OCI-LY7 (cell line): ENCODE measurements at regions not wholly inside any gene's neighbourhood (a gene's known extent, or its start where the extent isn't known, plus 50 kb on each side); places are given as distances from the start of the nearest gene placed in this dataset.

Experiments
- BruUV-seq: library from RNA; stranded (reverse); fragments of 400-500 nt; replicated peaks from 2 replicates; lab custom pipeline; 2021; lab: Mats Ljungman, UMichigan
- CTCF ChIA-PET: fragments of 300-600 bp; sonication (Branson Sonifier 250); formaldehyde crosslinking; loops from one replicate; lab custom pipeline; 2022; ENCODE audit warnings: antibody characterized with exemption; ENCODE audit not compliant: unreplicated experiment; lab: Charles Lee
- POLR2A ChIA-PET: fragments of 300-600 bp; sonication (Branson Sonifier 250); formaldehyde crosslinking; loops from one replicate; lab custom pipeline; 2022; ENCODE audit warnings: antibody characterized with exemption; lab: Charles Lee
- DNase-seq: peaks from one replicate; pipeline ENCODE4 v3.0.0-alpha.2; 2015; ENCODE audit warnings: low spot score
- H2AFZ ChIP-seq: fragments of 200-600 bp; sonication (generic), shearing (Covaris generic); 2 replicates; pipeline ENCODE4 v1.6.1; 2014; ENCODE audit warnings: mild to moderate bottlenecking, antibody characterized with exemption, low read length, moderate library complexity
- H3K27ac ChIP-seq: fragments of 200-600 bp; sonication (generic); 2 replicates; pipeline ENCODE4 v1.5.1; 2014; ENCODE audit warnings: mixed run types, low read depth, mild to moderate bottlenecking, moderate library complexity, low read length, inconsistent platforms; ENCODE audit not compliant: poor library complexity, severe bottlenecking
- H3K36me3 ChIP-seq: fragments of 200-600 bp; sonication (generic); 2 replicates; pipeline ENCODE4 v1.6.1; 2014; ENCODE audit warnings: mild to moderate bottlenecking, antibody characterized with exemption, low read length, moderate library complexity, mixed read lengths; ENCODE audit not compliant: insufficient read depth
- H3K4me1 ChIP-seq: fragments of 200-600 bp; sonication (generic); 2 replicates; pipeline ENCODE4 v1.5.1; 2014; ENCODE audit warnings: mild to moderate bottlenecking, low read length; ENCODE audit not compliant: insufficient read depth, poor library complexity, severe bottlenecking
- H3K4me2 ChIP-seq: fragments of 200-600 bp; sonication (generic); 2 replicates; pipeline ENCODE4 v1.6.1; 2014; ENCODE audit warnings: mild to moderate bottlenecking, low read length
- H3K4me3 ChIP-seq: fragments of 200-600 bp; sonication (generic); 2 replicates; pipeline ENCODE4 v1.5.1; 2014; ENCODE audit warnings: mild to moderate bottlenecking, low read depth, low read length; ENCODE audit not compliant: poor library complexity, severe bottlenecking
- H3K79me2 ChIP-seq: fragments of 200-600 bp; sonication (generic); 2 replicates; pipeline ENCODE4 v1.6.1; 2016; ENCODE audit warnings: low read depth, mild to moderate bottlenecking, low read length, moderate library complexity, mixed read lengths; ENCODE audit not compliant: insufficient read depth
- H3K9me2 ChIP-seq: fragments of 200-600 bp; sonication (generic); 2 replicates; pipeline ENCODE4 v1.6.1; 2016; ENCODE audit warnings: mild to moderate bottlenecking, low read length, mixed read lengths; ENCODE audit not compliant: insufficient read depth
- H3K9me3 ChIP-seq: fragments of 200-600 bp; sonication (generic); 2 replicates; pipeline ENCODE4 v1.6.1; 2014; ENCODE audit warnings: mild to moderate bottlenecking, mixed run types, low read length, mixed read lengths
- H4K20me1 ChIP-seq: fragments of 200-600 bp; sonication (generic); 2 replicates; pipeline ENCODE4 v1.6.1; 2014; ENCODE audit warnings: mild to moderate bottlenecking, antibody characterized with exemption, low read length, moderate library complexity, mixed read lengths; ENCODE audit not compliant: insufficient read depth
- CTCF ChIP-seq: fragments of 200-600 bp; sonication (generic); conservative IDR thresholded peaks from 2 replicates; pipeline ENCODE4 v1.5.1; 2014; ENCODE audit warnings: mild to moderate bottlenecking, antibody characterized with exemption, low read length, moderate library complexity, mixed read lengths
- EZH2phosphoT487 ChIP-seq: fragments of 200-600 bp; sonication (generic); IDR thresholded peaks from 2 replicates; pipeline ENCODE4 v1.6.1; 2018; ENCODE audit warnings: low read depth, borderline replicate concordance, mild to moderate bottlenecking, mixed run types, antibody characterized with exemption, low read length, moderate library complexity, mixed read lengths
- intact Hi-C: fragments of 100-400 bp; cut with micrococcal nuclease; formaldehyde crosslinking; loops from one replicate; pipeline ENCODE4 v1.10.0; 2022; ENCODE audit not compliant: unreplicated experiment

- intact Hi-C loops: no loop called here
- ChIA-PET POLR2A (interaction anchor here (0.6 kb wide), 1 partner anchor 131 kb away, joined by 3 read pairs; no protein-coding TSS in a partner anchor), CTCF (no interaction called here)
- H4K20me1 ChIP-seq: no peaks in the 10 kb centered on the region
- H3K36me3 ChIP-seq: no peaks in the 10 kb centered on the region
- no peak overlapping the region for H3K27ac ChIP-seq
- H3K9me3 ChIP-seq: no peaks in the 10 kb centered on the region
- no peak overlapping the region for H2AFZ ChIP-seq
- H3K4me3 ChIP-seq: no peak overlapping the region
- BruUV-seq: no TSS peak
- no peaks in the 10 kb centered on the region for H3K9me2 ChIP-seq
- TF ChIP-seq CTCF: no peak
- no peak for TF ChIP-seq EZH2phosphoT487
- no peak for DNase-seq
- no peak overlapping the region for H3K4me2 ChIP-seq
- H3K79me2 ChIP-seq: no peaks in the 10 kb centered on the region
- no peaks in the 10 kb centered on the region for H3K4me1 ChIP-seq
Measured at GRCh38 chr7:31420948-31421347, 80.4 kb upstream of the NEUROD6 start.

DNA sequence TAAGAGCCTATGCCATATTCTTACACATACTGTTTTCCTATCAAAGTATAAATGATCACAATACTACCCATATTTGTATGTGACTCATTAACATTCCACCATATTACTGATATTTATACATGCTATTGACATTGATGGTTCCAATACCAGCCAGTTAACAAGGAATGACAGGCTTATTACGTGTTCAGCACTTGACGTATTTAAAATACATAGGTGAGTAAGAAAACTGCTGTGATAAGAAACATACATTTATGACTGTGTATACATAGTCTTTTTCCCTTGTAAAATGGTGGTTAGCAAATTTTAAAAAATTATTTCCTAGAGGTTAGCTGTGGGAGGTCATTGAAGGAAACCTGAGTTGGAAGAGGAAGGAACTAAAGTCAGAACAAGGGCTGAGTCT is 81.1 kb upstream of the NEUROD6 start:
- BruUV-seq: no TSS peak
- no peaks in the 10 kb centered on the region for H3K36me3 ChIP-seq
- no peak overlapping the region for H3K27ac ChIP-seq
- ChIA-PET CTCF (no interaction called here), POLR2A (interaction anchor here (0.7 to 1.9 kb wide), 2 partner anchors 10 to 11 kb away, joined by 3 to 4 read pairs; no protein-coding TSS in a partner anchor)
- no peak for DNase-seq
- H3K79me2 ChIP-seq: no peaks in the 10 kb centered on the region
- no peaks in the 10 kb centered on the region for H3K4me1 ChIP-seq
- H3K4me2 ChIP-seq: no peak overlapping the region
- no peak overlapping the region for H2AFZ ChIP-seq
- H4K20me1 ChIP-seq: no peaks in the 10 kb centered on the region
- H3K9me3 ChIP-seq: no peaks in the 10 kb centered on the region
- H3K4me3 ChIP-seq: no peak overlapping the region
- intact Hi-C loops: no loop called here
- no peak for TF ChIP-seq CTCF
- TF ChIP-seq EZH2phosphoT487: no peak
- H3K9me2 ChIP-seq: no peaks in the 10 kb centered on the region

- BruUV-seq: no TSS peak
- Histone ChIP-seq H4K20me1 (no peaks in the 10 kb centered on the region), H3K9me2 (no peaks in the 10 kb centered on the region), H3K4me1 (no peaks in the 10 kb centered on the region), H2AFZ (no peak overlapping the region), H3K79me2 (no peaks in the 10 kb centered on the region), H3K4me2 (no peak overlapping the region), H3K9me3 (no peaks in the 10 kb centered on the region), H3K4me3 (no peak overlapping the region), H3K36me3 (no peaks in the 10 kb centered on the region), H3K27ac (no peak overlapping the region)
- ChIA-PET POLR2A (no interaction called here), CTCF (no interaction called here)
- intact Hi-C loops: no loop called here
- no peak for DNase-seq
- TF ChIP-seq EZH2phosphoT487 (no peak), CTCF (no peak)
Measured at GRCh38 chr7:31423994-31424393, 83.5 kb upstream of the NEUROD6 start.
